ENCODE measurements at regions not wholly inside any gene's neighbourhood (a gene's known extent, or its start where the extent isn't known, plus 50 kb on each side); places are given as distances from the start of the nearest gene placed in this dataset.

DNA sequence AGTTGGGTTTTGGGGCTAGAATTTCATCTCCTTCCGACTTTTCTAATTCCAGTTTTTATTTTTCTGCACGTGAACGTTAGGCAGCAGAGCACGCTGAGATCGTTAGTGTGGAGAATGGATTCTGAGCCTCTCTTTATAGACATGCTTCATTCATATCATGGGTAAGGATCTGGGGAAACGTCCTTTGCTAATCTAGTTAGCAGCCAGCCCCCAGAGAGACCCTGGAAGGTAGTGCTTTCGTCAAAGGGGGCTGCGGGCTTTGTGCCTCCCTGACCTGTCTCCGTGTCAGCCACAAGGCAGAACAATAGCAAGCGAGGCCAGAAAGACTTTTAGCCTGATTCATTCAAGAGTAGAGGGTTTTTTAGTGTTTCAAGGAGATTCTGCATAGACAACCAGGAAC lies 196.3 kb upstream of the KLF6 start:
- intact Hi-C loops (cut with micrococcal nuclease): no loop called here
- TF ChIP-seq, protein P1, sequence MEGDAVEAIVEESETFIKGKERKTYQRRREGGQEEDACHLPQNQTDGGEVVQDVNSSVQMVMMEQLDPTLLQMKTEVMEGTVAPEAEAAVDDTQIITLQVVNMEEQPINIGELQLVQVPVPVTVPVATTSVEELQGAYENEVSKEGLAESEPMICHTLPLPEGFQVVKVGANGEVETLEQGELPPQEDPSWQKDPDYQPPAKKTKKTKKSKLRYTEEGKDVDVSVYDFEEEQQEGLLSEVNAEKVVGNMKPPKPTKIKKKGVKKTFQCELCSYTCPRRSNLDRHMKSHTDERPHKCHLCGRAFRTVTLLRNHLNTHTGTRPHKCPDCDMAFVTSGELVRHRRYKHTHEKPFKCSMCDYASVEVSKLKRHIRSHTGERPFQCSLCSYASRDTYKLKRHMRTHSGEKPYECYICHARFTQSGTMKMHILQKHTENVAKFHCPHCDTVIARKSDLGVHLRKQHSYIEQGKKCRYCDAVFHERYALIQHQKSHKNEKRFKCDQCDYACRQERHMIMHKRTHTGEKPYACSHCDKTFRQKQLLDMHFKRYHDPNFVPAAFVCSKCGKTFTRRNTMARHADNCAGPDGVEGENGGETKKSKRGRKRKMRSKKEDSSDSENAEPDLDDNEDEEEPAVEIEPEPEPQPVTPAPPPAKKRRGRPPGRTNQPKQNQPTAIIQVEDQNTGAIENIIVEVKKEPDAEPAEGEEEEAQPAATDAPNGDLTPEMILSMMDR (IDR thresholded peaks at IDR 0.05; ENCODE audit: extremely low read depth in 1 of 2, insufficient read depth in 1 of 2, low read depth in 1 of 2, low read length in 2 of 2): no peak
- no peak for TF ChIP-seq POLR2A (IDR thresholded peaks at IDR 0.05; ENCODE audit: low read depth, low read length)
- H2AFZ ChIP-seq (ENCODE audit: low read depth, low read length): no peak overlapping the region
- H3K79me2 ChIP-seq (ENCODE audit: control insufficient read depth, insufficient read depth, low read length): no peaks in the 10 kb centered on the region
- H3K9ac ChIP-seq (replicated peaks; ENCODE audit: extremely low read depth, insufficient read depth, low read length): no peak overlapping the region
- no peak overlapping the region for H3K4me3 ChIP-seq (replicated peaks in 1 of 3; ENCODE audit: insufficient read depth in 1 of 3, low read depth in 1 of 3, low read length in 3 of 3)
- no TSS peak for BruUV-seq (replicated peaks)
- H3K27ac ChIP-seq (ENCODE audit: insufficient read depth, low read depth, low read length): no peak overlapping the region
- FAIRE-seq (no peak), DNase-seq (ENCODE audit: low read depth, low spot score) (no peak)
- ChIA-PET POLR2A (no interaction called here), CTCF (interaction anchor here (2.6 kb wide), 1 partner anchor 7 kb away, joined by 7 read pairs; no protein-coding TSS in a partner anchor)
- H3K9me1 ChIP-seq (replicated peaks; ENCODE audit: control insufficient read depth, extremely low read depth, insufficient read depth, low read length): no peaks in the 10 kb centered on the region
- H4K20me1 ChIP-seq (replicated peaks; ENCODE audit: control insufficient read depth, extremely low read depth, insufficient read depth, low read length): no peaks in the 10 kb centered on the region
- dilution Hi-C loops (cut with MboI; ENCODE audit: extremely low pct_ligation_motif_present, low sequenced_read_pairs): no loop called here
- no peaks in the 10 kb centered on the region for H3K27me3 ChIP-seq (ENCODE audit: control insufficient read depth in 2 of 2, insufficient read depth in 2 of 2, low read length in 2 of 2)
- H3K4me1 ChIP-seq (ENCODE audit: control insufficient read depth, extremely low read depth, insufficient read depth, low read length): no peaks in the 10 kb centered on the region
- H3K36me3 ChIP-seq (ENCODE audit: control insufficient read depth in 2 of 2, extremely low read depth in 1 of 2, insufficient read depth in 2 of 2, low read length in 2 of 2): no peaks in the 10 kb centered on the region
- no peaks in the 10 kb centered on the region for H3K9me3 ChIP-seq (replicated peaks; ENCODE audit: control insufficient read depth, insufficient read depth, low read length)
- H3K4me2 ChIP-seq (ENCODE audit: insufficient read depth, low read length): no peak overlapping the region

DNA sequence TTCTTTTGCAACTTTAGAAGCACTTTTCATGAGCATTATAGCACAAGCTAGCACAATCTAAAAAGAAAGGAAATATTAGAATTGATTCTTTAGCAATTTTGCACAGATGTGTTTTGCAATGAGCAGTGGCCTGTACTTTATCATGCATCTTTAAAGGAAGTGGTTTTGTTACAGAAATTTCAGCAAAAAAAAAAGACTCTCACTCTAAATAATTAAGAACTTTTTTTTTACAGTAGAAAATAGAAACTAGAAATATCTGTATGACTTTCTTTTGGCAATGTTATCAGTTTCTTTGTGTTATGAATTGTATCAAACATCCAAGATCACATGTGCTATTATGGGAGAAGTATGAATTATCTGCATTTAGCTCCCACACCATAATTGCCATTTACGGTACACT lies 195.7 kb upstream of the KLF6 start:
- H3K27ac ChIP-seq (ENCODE audit: insufficient read depth, low read depth, low read length): no peak overlapping the region
- no peaks in the 10 kb centered on the region for H4K20me1 ChIP-seq (replicated peaks; ENCODE audit: control insufficient read depth, extremely low read depth, insufficient read depth, low read length)
- H3K9me1 ChIP-seq (replicated peaks; ENCODE audit: control insufficient read depth, extremely low read depth, insufficient read depth, low read length): no peaks in the 10 kb centered on the region
- FAIRE-seq: no peak
- no peaks in the 10 kb centered on the region for H3K9me3 ChIP-seq (replicated peaks; ENCODE audit: control insufficient read depth, insufficient read depth, low read length)
- TF ChIP-seq MYC (IDR thresholded peaks at IDR 0.05; ENCODE audit: low read depth, low read length): no peak
- no peak for TF ChIP-seq POLR2AphosphoS5 (IDR thresholded peaks at IDR 0.05; ENCODE audit: insufficient read depth, low read depth, low read length)
- no peak for TF ChIP-seq JUN (IDR thresholded peaks at IDR 0.05; ENCODE audit: borderline replicate concordance, insufficient read depth, insufficient read length, low read depth)
- TF ChIP-seq GATA2 (IDR thresholded peaks at IDR 0.05; ENCODE audit: insufficient read depth, insufficient read length, low read depth, low read length): no peak
- TF ChIP-seq, protein P1 (IDR thresholded peaks at IDR 0.05; ENCODE audit: extremely low read depth in 1 of 2, insufficient read depth in 1 of 2, low read depth in 1 of 2, low read length in 2 of 2): no peak
- no peak for TF ChIP-seq POLR2A (IDR thresholded peaks at IDR 0.05; ENCODE audit: low read depth, low read length)
- no peak for TF ChIP-seq FOS (IDR thresholded peaks at IDR 0.05; ENCODE audit: borderline replicate concordance, insufficient read depth, low read length)
- no peak for TF ChIP-seq EZH2 (IDR thresholded peaks at IDR 0.05; ENCODE audit: borderline replicate concordance, low read depth, low read length, severe bottlenecking)
- TF ChIP-seq, protein P2, sequence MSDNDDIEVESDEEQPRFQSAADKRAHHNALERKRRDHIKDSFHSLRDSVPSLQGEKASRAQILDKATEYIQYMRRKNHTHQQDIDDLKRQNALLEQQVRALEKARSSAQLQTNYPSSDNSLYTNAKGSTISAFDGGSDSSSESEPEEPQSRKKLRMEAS (IDR thresholded peaks at IDR 0.05; ENCODE audit: insufficient read depth, insufficient read length): no peak
- H3K4me1 ChIP-seq (ENCODE audit: control insufficient read depth, extremely low read depth, insufficient read depth, low read length): no peaks in the 10 kb centered on the region
- H3K79me2 ChIP-seq (ENCODE audit: control insufficient read depth, insufficient read depth, low read length): no peaks in the 10 kb centered on the region
- no TSS peak for BruUV-seq (replicated peaks)
- no peaks in the 10 kb centered on the region for H3K36me3 ChIP-seq (ENCODE audit: control insufficient read depth in 2 of 2, extremely low read depth in 1 of 2, insufficient read depth in 2 of 2, low read length in 2 of 2)
- dilution Hi-C loops (cut with MboI; ENCODE audit: extremely low pct_ligation_motif_present, low sequenced_read_pairs) (no loop called here), intact Hi-C loops (cut with micrococcal nuclease) (no loop called here)
- no peaks in the 10 kb centered on the region for H3K27me3 ChIP-seq (ENCODE audit: control insufficient read depth in 2 of 2, insufficient read depth in 2 of 2, low read length in 2 of 2)
- DNase-seq (ENCODE audit: low read depth, low spot score): no peak
- no peak overlapping the region for H3K9ac ChIP-seq (replicated peaks; ENCODE audit: extremely low read depth, insufficient read depth, low read length)
- no peak overlapping the region for H3K4me2 ChIP-seq (ENCODE audit: insufficient read depth, low read length)
- H2AFZ ChIP-seq (ENCODE audit: low read depth, low read length): no peak overlapping the region
- POLR2A ChIA-PET: no interaction called here
- CTCF ChIA-PET: no interaction called here
- no peak overlapping the region for H3K4me3 ChIP-seq (replicated peaks in 1 of 3; ENCODE audit: insufficient read depth in 1 of 3, low read depth in 1 of 3, low read length in 3 of 3)
